ENCODE measurements at regions not wholly inside any gene's neighbourhood (a gene's known extent, or its start where the extent isn't known, plus 50 kb on each side); places are given as distances from the start of the nearest gene placed in this dataset.

DNA sequence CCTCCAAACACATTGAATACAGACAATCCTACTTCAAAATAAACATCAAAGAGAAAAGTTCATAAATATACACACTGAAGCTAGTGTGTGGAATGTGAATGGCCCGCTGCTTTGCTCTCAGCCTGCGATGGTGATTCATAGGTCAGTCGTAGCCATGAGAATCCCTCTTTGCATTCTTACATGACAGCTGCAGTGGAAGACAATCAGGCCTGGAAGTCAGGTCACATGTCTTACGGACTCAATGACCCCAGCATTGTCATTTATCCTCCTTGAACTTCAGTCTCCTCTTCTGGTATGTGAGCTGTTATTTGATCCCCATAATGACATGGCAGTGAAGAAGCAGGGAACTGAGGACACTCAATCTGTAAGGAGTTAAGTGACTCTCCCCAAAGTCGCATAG lies 217.8 kb upstream of the EOMES start:
- Histone ChIP-seq H3K9ac (ENCODE audit: insufficient read depth in 1 of 2, low read depth in 2 of 2, low read length in 2 of 2) (no peak overlapping the region), H3K36me3 (ENCODE audit: control insufficient read depth, insufficient read depth, low read length) (no peaks in the 10 kb centered on the region), H3K27ac (ENCODE audit: extremely low read depth, low read depth, low read length) (no peak overlapping the region), H4K20me1 (replicated peaks; ENCODE audit: control insufficient read depth, insufficient read depth, low read length) (no peaks in the 10 kb centered on the region), H3K9me1 (ENCODE audit: control insufficient read depth, insufficient read depth, low read length) (no peaks in the 10 kb centered on the region), H3K9me3 (replicated peaks; ENCODE audit: control insufficient read depth, insufficient read depth, low read depth, low read length) (no peaks in the 10 kb centered on the region; the same call in 1 of the 2 replicates), H3K27me3 (ENCODE audit: control insufficient read depth in 2 of 2, insufficient read depth in 2 of 2, low read length in 2 of 2) (no peaks in the 10 kb centered on the region), H3K4me3 (no peak overlapping the region), H2AFZ (ENCODE audit: low read depth, low read length) (no peak overlapping the region), H3K4me2 (ENCODE audit: insufficient read depth, low read length) (no peak overlapping the region), H3K79me2 (ENCODE audit: control insufficient read depth, insufficient read depth, low read length) (no peaks in the 10 kb centered on the region), H3K4me1 (replicated peaks in 1 of 2; ENCODE audit: control insufficient read depth in 2 of 2, insufficient read depth in 2 of 2, low read length in 2 of 2) (no peaks in the 10 kb centered on the region)
- ATAC-seq (no peak), DNase-seq (ENCODE audit: extremely low read depth in 1 of 4, low spot score in 3 of 4) (no peak), FAIRE-seq (no peak)
- ChIA-PET CTCF (ENCODE audit: low intra/inter-chr PET ratio) (no interaction called here), POLR2A (no interaction called here)
- 0% methylated on average over 5 of the region's 5 CpGs for WGBS (ENCODE audit: insufficient coverage, low coverage, missing lambda C conversion rate)
- BruUV-seq (replicated peaks) = no TSS peak
- intact Hi-C loops (cut with micrococcal nuclease) (loop anchor here (10.0 kb wide), 1 partner anchor 65 kb away; no protein-coding TSS in a partner anchor), in situ Hi-C loops (cut with MboI) (no loop called here)
- no peak for TF ChIP-seq ZNF133 (CRISPR knock-in tag; IDR thresholded peaks at IDR 0.05)
- TF ChIP-seq GABPB1 (CRISPR knock-in tag; IDR thresholded peaks at IDR 0.05) = no peak
- no peak for TF ChIP-seq THRAP3 (IDR thresholded peaks at IDR 0.05; ENCODE audit: borderline replicate concordance)
- TF ChIP-seq NFIX (CRISPR knock-in tag; IDR thresholded peaks at IDR 0.05; ENCODE audit: low read depth) = no peak
- no peak for TF ChIP-seq ZNF121 (CRISPR knock-in tag; conservative IDR thresholded peaks at IDR 0.05)
- no peak for TF ChIP-seq EP400 (IDR thresholded peaks at IDR 0.05)
- no peak for TF ChIP-seq ZNF354B (CRISPR knock-in tag; IDR thresholded peaks at IDR 0.05)
- TF ChIP-seq, protein P1, sequence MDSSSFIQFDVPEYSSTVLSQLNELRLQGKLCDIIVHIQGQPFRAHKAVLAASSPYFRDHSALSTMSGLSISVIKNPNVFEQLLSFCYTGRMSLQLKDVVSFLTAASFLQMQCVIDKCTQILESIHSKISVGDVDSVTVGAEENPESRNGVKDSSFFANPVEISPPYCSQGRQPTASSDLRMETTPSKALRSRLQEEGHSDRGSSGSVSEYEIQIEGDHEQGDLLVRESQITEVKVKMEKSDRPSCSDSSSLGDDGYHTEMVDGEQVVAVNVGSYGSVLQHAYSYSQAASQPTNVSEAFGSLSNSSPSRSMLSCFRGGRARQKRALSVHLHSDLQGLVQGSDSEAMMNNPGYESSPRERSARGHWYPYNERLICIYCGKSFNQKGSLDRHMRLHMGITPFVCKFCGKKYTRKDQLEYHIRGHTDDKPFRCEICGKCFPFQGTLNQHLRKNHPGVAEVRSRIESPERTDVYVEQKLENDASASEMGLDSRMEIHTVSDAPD (CRISPR knock-in tag; IDR thresholded peaks at IDR 0.05) = no peak
- TF ChIP-seq, protein P2, sequence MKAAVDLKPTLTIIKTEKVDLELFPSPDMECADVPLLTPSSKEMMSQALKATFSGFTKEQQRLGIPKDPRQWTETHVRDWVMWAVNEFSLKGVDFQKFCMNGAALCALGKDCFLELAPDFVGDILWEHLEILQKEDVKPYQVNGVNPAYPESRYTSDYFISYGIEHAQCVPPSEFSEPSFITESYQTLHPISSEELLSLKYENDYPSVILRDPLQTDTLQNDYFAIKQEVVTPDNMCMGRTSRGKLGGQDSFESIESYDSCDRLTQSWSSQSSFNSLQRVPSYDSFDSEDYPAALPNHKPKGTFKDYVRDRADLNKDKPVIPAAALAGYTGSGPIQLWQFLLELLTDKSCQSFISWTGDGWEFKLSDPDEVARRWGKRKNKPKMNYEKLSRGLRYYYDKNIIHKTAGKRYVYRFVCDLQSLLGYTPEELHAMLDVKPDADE (conservative IDR thresholded peaks at IDR 0.05; ENCODE audit: control insufficient read depth, low read depth, low read length) = no peak
- no peak for TF ChIP-seq COPS2 (conservative IDR thresholded peaks at IDR 0.05)
- TF ChIP-seq, protein P3, sequence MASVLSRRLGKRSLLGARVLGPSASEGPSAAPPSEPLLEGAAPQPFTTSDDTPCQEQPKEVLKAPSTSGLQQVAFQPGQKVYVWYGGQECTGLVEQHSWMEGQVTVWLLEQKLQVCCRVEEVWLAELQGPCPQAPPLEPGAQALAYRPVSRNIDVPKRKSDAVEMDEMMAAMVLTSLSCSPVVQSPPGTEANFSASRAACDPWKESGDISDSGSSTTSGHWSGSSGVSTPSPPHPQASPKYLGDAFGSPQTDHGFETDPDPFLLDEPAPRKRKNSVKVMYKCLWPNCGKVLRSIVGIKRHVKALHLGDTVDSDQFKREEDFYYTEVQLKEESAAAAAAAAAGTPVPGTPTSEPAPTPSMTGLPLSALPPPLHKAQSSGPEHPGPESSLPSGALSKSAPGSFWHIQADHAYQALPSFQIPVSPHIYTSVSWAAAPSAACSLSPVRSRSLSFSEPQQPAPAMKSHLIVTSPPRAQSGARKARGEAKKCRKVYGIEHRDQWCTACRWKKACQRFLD (CRISPR knock-in tag; IDR thresholded peaks at IDR 0.05) = no peak
- no peak for TF ChIP-seq EHMT2 (IDR thresholded peaks at IDR 0.05)

All from K562 (cell line).